GM21576 (cell line): ENCODE measurements at regions not wholly inside any gene's neighbourhood (a gene's known extent, or its start where the extent isn't known, plus 50 kb on each side); places are given as distances from the start of the nearest gene placed in this dataset.
"Not testable (repeated sequence)": the region's sequence is repeated elsewhere in the genome, so short reads cannot be mapped to it uniquely, and the experiment has no call there.

ENCODE experiments used
- ATAC-seq: cut with Tn5 transposase; IDR thresholded peaks from one replicate; pipeline ENCODE4 v1.9.1; 2021; ENCODE audit warnings: mild to moderate bottlenecking, moderate library complexity; ENCODE audit not compliant: unreplicated experiment

DNA sequence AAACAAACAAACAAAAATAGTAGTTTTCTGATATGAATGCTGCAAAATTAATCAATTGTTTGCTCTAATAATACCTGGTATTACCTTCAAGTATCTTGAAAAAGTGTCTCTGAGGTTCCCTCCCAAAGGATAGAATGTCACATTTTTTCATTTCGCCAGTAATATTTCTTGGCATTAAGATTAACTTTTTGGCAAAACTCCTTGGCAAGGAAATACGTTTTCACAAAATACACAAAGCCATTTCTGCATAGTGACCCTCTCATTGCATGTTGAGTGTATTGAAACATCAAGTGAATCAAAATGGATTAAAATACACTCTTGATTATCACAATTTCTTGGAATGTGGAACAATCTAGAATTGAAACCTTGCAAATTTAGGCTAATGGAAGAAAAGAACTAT is 230.5 kb downstream of the ATPSCKMT start:
- ATAC-seq: no peak

GRCh38 chr5:10018201-10019069 is 231.3 kb downstream of the ATPSCKMT start:
- ATAC-seq: no peak

- no peak for ATAC-seq
Observed at GRCh38 chr5:10017786-10018185, 231.9 kb downstream of the ATPSCKMT start.

- ATAC-seq: not testable (repeated sequence)
Observed at GRCh38 chr5:10016559-10016958, 233.1 kb downstream of the ATPSCKMT start.

DNA sequence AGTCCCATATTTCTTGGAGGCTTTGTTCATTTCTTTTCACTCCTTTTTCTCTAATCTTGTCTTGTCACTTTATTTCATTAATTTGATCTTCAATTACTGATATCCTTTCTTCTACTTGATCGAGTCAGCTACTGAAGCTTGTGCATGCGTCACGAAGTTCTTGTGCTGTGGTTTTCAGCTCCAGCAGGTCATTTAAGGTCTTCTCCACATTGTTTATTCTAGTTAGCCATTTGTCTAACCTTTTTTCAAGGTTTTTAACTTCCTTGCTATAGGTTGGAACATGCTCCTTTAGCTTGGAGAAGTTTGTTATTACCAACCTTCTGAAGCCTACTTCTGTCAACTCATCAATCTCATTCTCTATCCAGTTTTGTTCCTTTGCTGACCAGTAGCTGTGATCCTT is 234.0 kb downstream of the ATPSCKMT start:
- ATAC-seq: not testable (repeated sequence)

- no peak for ATAC-seq
Observed at GRCh38 chr5:10009802-10010201, 239.9 kb downstream of the ATPSCKMT start.

DNA sequence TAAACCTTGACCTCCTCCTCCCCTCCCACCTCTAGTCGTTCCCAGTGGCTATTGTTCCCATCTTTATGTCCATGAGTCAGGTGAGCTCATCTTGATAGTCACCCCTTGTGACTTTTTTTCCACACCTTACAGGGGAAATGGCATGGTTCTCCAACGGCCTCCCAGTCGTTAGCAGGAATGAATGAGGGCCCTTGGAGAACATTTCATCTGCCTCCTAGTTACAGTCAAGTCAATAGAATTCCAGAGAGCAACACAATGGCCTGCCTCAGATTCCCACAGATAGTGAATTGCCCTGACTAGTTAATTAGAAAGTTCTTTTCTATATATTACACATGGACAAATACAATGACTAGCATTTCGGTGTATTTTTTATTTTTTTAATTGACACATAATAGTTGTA is 262.6 kb downstream of the ATPSCKMT start:
- no peak for ATAC-seq

DNA sequence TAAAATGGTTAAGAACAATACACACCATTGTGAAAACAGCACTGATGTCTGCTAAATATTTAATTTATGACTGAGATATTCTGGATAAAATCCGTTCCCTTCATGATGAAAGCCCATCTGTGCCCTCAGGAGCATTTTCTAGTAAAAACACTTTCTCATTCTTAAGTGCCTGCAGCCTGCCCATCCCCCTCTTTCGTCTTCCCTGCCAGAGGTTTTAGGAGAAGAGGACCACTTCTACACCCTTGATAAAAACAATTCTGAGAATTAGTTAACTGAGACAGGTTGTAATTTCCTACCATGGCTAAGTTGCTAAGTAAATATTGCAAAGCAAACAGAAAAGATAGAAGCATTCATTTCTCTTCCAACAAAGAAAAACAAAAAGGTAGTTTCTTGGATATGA is 272.6 kb downstream of the ATPSCKMT start:
- ATAC-seq: no peak

DNA sequence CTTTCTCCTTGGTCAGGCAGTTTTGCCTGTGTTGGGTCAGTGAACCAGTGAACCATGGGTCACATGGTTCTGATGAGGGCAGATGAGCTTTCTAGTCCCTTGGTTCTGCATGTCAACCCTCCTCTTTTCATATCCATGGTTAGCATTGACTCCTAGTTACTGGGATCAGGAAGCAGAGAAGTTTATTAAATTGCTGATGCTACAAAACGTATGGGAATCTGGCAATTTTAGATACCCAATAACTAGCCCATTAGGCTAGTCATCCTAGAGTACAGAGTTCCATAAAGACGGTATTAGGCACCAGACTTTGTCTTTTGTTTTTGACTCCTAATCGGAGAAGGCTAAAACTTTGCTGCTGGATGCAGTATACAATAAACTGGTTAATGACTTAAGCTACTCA is 273.1 kb downstream of the ATPSCKMT start:
- no peak for ATAC-seq

DNA sequence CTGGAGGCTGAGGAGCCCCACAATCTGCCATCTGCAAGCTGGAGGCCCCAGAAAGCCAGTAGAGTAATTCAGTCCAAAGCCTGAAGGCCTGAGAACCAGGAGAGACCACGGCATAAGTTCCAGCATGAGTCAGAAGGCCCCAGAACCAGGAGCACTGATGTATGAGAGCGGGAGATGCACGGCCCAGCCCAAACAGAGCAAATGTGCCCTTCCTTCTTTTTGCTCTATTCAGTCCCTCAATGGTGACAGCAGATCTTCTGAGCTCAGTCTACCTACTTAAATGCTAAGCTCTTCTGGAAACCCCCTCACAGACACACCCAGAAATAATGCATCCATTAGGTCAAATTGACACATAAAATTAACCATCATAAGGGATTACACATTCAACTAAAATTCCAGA is 277.6 kb downstream of the ATPSCKMT start:
- ATAC-seq: no peak

- ATAC-seq: no peak
Observed at GRCh38 chr5:9971301-9971700, 278.4 kb downstream of the ATPSCKMT start.

- no peak for ATAC-seq
Observed at GRCh38 chr5:9958914-9959313, 290.8 kb downstream of the ATPSCKMT start.

DNA sequence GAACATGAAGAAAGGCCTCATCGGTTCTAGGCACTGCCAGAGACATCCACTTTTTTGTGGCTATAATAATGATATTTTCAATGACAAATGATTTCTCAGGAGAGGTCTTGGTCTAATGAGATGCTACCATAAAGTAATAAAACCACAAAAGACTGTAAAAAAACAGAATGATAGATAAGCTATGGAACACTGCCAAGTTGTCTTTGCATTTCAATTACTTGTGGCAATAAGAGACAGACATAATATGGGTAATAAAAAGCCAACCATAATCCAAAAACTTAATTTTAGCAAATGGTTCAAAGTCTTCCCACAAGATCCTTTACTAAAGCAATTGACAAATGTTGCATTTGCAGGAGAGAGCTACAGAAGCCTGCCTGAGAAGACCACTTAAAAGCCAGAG is 292.5 kb downstream of the ATPSCKMT start:
- ATAC-seq: no peak

- no peak for ATAC-seq
Observed at GRCh38 chr5:9956725-9957124, 293.0 kb downstream of the ATPSCKMT start.

DNA sequence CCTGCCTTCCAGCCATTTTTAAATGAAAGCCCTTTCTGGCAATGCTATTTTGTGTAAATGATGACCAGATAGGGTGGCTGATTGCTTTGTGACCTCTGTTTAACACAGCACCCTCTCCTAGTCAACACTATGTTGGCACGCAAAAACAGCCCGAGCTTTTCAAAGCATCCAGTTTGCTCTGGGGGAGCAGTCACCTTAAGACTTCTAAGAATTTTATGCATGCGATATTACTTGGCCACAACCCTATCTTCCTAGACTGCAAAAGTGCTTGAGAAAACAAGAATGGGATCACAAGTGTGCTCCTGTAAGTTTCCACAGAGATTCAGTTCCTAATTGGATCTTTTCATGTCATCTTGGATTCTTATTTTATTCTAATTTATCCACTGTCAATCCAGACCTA is 294.1 kb downstream of the ATPSCKMT start:
- no peak for ATAC-seq

DNA sequence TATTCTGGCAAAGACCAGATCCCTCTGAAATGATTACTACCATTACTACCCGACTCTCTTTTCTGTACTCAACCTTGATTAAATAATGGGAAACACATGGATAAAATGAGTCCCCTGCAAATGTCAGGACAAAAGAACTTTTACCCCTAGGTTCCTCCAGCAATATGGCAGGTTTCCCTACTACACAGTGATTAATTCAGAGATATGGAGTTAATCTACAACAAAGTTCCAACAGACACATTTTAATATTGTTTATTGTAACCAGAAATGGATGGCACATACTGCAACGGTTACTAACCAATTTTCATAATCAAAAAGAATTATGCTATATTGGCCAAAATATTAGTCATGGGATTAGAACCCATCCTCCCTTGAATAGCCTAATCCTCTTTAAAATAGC is 294.8 kb downstream of the ATPSCKMT start:
- no peak for ATAC-seq

DNA sequence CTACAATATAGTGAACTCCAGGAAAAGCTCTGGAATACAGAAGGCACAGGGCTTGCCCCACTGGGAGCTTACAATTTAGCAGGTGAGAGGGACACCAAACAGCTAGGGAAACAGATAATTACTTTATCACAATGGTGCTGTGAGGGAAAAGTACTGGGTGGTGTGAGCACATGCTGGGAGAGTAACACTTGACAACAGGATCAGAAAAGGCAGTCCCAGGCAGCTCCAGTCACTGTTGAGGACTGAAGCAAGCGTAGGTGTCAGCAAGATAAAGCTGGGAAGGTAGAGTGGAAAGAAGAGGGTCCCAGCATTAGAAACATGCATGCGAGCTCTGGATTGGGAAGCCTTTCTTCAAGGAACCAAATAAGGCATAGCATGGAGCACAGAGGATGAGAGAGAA is 296.0 kb downstream of the ATPSCKMT start:
- ATAC-seq: no peak

DNA sequence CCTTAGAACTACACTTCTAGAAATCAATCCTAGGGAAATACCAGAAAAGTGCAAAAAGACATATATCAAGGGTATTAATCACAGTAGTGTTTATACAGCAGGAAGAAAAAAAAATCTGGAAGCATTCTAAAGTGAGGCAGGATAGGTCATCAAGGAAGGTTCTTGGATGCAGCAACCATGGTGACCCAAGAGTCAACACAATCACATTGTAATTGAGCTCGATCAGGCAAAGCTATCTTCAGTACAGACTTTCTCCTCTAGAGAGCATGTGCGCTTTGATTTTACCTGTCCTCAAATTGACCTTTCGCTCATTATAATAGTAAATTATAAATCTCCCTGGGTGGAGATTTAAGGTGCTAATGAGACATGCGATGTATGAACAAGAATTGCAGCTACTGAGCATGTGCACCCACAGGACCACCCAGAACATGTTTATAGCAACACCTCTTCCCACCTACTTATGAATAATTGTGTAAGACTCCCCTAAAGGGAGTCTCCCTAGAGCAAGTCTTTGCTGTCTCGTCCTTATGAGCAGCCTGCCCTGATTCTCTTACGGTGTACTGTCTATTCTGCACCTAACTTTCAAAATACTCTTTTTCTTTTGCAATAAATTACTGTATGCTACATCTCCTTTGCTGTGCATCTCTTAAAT is 297.7 kb downstream of the ATPSCKMT start:
- no peak for ATAC-seq

GRCh38 chr5:9947944-9948343 is 301.7 kb downstream of the ATPSCKMT start:
- no peak for ATAC-seq

- ATAC-seq: peak; percentile 50
Observed at GRCh38 chr5:9947225-9947714, 302.4 kb downstream of the ATPSCKMT start.

- ATAC-seq: no peak
Observed at GRCh38 chr5:9932770-9933169, 302.6 kb upstream of the TAS2R1 start.

- no peak for ATAC-seq
Observed at GRCh38 chr5:9930156-9930555, 300.0 kb upstream of the TAS2R1 start.
